Ureter (tissue), 1 donor: ENCODE measurements at regions not wholly inside any gene's neighbourhood (a gene's known extent, or its start where the extent isn't known, plus 50 kb on each side); places are given as distances from the start of the nearest gene placed in this dataset.
A peak's percentile ranks its signal among the peaks of the same experiment; 100 is the strongest.
"Not testable (repeated sequence)": the region's sequence is repeated elsewhere in the genome, so short reads cannot be mapped to it uniquely, and the experiment has no call there.

Experiments
- DNase-seq: peaks from one replicate; pipeline ENCODE4 v3.0.0-alpha.2; 2020; ENCODE audit warnings: low spot score
- donor health status: DM: yes; HTN: yes; CAD: no.

- DNase-seq = not testable (repeated sequence)
Observed at GRCh38 chr6:26957399-26958127, 289.9 kb upstream of the PRSS16 start.

GRCh38 chr6:26961236-26961635, 286.3 kb upstream of the PRSS16 start:
- not testable (repeated sequence) for DNase-seq

GRCh38 chr6:27002447-27002846, 245.1 kb upstream of the PRSS16 start:
- DNase-seq = no peak

- DNase-seq = no peak
Observed at GRCh38 chr6:27007020-27007419, 240.5 kb upstream of the PRSS16 start.

GRCh38 chr6:27008613-27009012, 238.9 kb upstream of the PRSS16 start:
- not testable (repeated sequence) for DNase-seq

GRCh38 chr6:27014053-27014452, 233.4 kb upstream of the PRSS16 start:
- DNase-seq = not testable (repeated sequence)

- no peak for DNase-seq
Observed at GRCh38 chr6:27016689-27017088, 230.8 kb upstream of the PRSS16 start.

GRCh38 chr6:27018401-27018800, 229.1 kb upstream of the PRSS16 start:
- DNase-seq = not testable (repeated sequence)

GRCh38 chr6:27019651-27020552, 227.6 kb upstream of the PRSS16 start:
- DNase-seq = peak; percentile 92

- DNase-seq = no peak
Observed at GRCh38 chr6:27020553-27020880, 227.0 kb upstream of the PRSS16 start.

GRCh38 chr6:27023664-27024063, 223.8 kb upstream of the PRSS16 start:
- no peak for DNase-seq

- DNase-seq = no peak
Observed at GRCh38 chr6:27025351-27025750, 222.2 kb upstream of the PRSS16 start.

- DNase-seq = no peak
Observed at GRCh38 chr6:27026361-27026760, 221.1 kb upstream of the PRSS16 start.

GRCh38 chr6:27031302-27031701, 216.2 kb upstream of the PRSS16 start:
- DNase-seq = no peak

GRCh38 chr6:27038498-27038897, 209.0 kb upstream of the PRSS16 start:
- DNase-seq = no peak

- no peak for DNase-seq
Observed at GRCh38 chr6:27040244-27041042, 207.1 kb upstream of the PRSS16 start.

GRCh38 chr6:27043244-27043643, 204.3 kb upstream of the PRSS16 start:
- no peak for DNase-seq

- not testable (repeated sequence) for DNase-seq
Observed at GRCh38 chr6:27045131-27045530, 202.4 kb upstream of the PRSS16 start.

GRCh38 chr6:27047725-27048124, 199.8 kb upstream of the PRSS16 start:
- DNase-seq = not testable (repeated sequence)

- DNase-seq = peak; percentile 74
Observed at GRCh38 chr6:27049863-27050781, 197.4 kb upstream of the PRSS16 start.
